ENCODE measurements at regions not wholly inside any gene's neighbourhood (a gene's known extent, or its start where the extent isn't known, plus 50 kb on each side); places are given as distances from the start of the nearest gene placed in this dataset.

DNA sequence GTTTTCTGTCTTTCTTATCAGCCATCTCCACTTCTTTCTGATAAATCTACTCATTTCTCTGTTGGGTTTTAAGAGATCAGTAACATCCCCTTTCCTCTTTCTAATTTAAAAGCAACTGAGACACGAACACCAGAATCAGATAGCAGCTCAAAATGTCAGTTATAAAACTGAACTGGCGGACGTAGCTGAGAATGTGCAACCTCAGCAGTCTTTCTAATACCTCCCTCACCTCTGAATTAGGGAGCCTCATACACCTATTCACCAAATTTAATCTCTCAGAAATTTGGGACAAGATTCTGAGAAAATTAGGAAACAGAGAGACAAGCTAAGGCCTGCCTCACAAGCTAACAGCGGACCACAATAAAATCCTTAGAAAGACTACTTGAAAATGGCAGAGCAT is 52.0 kb upstream of the ACSL4 start:
- TF ChIP-seq, protein P1, sequence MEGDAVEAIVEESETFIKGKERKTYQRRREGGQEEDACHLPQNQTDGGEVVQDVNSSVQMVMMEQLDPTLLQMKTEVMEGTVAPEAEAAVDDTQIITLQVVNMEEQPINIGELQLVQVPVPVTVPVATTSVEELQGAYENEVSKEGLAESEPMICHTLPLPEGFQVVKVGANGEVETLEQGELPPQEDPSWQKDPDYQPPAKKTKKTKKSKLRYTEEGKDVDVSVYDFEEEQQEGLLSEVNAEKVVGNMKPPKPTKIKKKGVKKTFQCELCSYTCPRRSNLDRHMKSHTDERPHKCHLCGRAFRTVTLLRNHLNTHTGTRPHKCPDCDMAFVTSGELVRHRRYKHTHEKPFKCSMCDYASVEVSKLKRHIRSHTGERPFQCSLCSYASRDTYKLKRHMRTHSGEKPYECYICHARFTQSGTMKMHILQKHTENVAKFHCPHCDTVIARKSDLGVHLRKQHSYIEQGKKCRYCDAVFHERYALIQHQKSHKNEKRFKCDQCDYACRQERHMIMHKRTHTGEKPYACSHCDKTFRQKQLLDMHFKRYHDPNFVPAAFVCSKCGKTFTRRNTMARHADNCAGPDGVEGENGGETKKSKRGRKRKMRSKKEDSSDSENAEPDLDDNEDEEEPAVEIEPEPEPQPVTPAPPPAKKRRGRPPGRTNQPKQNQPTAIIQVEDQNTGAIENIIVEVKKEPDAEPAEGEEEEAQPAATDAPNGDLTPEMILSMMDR (IDR thresholded peaks at IDR 0.05; ENCODE audit: insufficient read depth, low read depth, low read length): no peak
- no peak for TF ChIP-seq EZH2 (IDR thresholded peaks at IDR 0.05; ENCODE audit: insufficient read depth, low read length)
